ENCODE measurements at regions not wholly inside any gene's neighbourhood (a gene's known extent, or its start where the extent isn't known, plus 50 kb on each side); places are given as distances from the start of the nearest gene placed in this dataset.

DNA sequence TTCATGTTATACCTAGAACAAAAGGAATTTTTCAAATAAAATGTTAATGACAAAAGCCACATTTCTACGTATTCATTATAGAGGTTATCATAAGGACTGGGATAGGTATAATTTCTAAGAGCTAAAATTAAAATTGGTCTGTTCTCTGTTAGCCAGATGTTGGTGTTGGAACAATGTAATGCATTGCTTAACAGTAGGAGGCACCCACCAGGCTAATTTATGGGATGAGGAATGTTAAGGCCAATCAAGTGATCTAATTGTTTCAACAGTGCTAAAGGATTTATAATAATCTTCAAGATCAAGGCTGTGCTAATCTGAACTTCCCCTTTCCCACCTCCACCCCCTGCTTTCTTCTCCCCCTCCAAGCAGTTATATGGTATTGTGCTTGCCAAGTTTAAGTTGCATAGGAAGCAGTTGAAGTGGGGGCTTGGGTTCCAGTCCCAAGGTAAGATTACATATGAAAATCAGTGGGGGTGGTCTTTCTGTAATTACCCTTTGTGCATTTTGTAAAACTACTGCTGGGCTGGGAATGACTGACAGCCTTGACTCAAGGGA lies 89.2 kb upstream of the BACH2 start:
- TF ChIP-seq POLR2A (IDR thresholded peaks at IDR 0.05; ENCODE audit: low read length) (no peak), GATA1 (IDR thresholded peaks at IDR 0.05; ENCODE audit: low read depth, low read length) (no peak)

Measured in erythroblast (primary cell).